ENCODE measurements at regions not wholly inside any gene's neighbourhood (a gene's known extent, or its start where the extent isn't known, plus 50 kb on each side); places are given as distances from the start of the nearest gene placed in this dataset.
A peak's percentile ranks its signal among the peaks of the same experiment; 100 is the strongest.

- TF ChIP-seq CTCF (IDR thresholded peaks at IDR 0.05) (no peak), POLR2A (IDR thresholded peaks at IDR 0.05) (no peak), EP300 (IDR thresholded peaks at IDR 0.05; ENCODE audit: low read depth) (no peak), POLR2AphosphoS5 (IDR thresholded peaks at IDR 0.05) (no peak)
- Histone ChIP-seq H3K4me1 (no peaks in the 10 kb centered on the region), H3K9me3 (no peaks in the 10 kb centered on the region), H3K27ac (no peak overlapping the region), H3K27me3 (no peaks in the 10 kb centered on the region), H3K36me3 (no peaks in the 10 kb centered on the region), H3K4me3 (no peak overlapping the region)
- in situ Hi-C loops (cut with MboI; ENCODE audit: low pct_ligation_motif_present in 1 of 4, low pct_unique_long_range_greater_than_20kb in 1 of 4, low sequenced_read_pairs in 3 of 4) (no loop called here), intact Hi-C loops (cut with DNase I; ENCODE audit: low total_unique reads) (no loop called here)
- WGBS, 2 donors (ENCODE audit: low coverage in 1 of 2): 38 to 48% methylated on average over 2 of the region's 2 CpGs
- no peak for DNase-seq
Measured at GRCh38 chr3:18224426-18224825, 200.7 kb downstream of the SATB1 start.

GRCh38 chr3:18223974-18224373 lies 201.2 kb downstream of the SATB1 start:
- in situ Hi-C loops (cut with MboI; ENCODE audit: low pct_ligation_motif_present in 1 of 4, low pct_unique_long_range_greater_than_20kb in 1 of 4, low sequenced_read_pairs in 3 of 4) (no loop called here), intact Hi-C loops (cut with DNase I; ENCODE audit: low total_unique reads) (no loop called here)
- TF ChIP-seq EP300 (IDR thresholded peaks at IDR 0.05; ENCODE audit: low read depth): no peak
- no peak for TF ChIP-seq CTCF (IDR thresholded peaks at IDR 0.05)
- no peak for TF ChIP-seq POLR2A (IDR thresholded peaks at IDR 0.05)
- TF ChIP-seq POLR2AphosphoS5 (IDR thresholded peaks at IDR 0.05): no peak
- no peaks in the 10 kb centered on the region for H3K36me3 ChIP-seq
- H3K4me1 ChIP-seq: no peaks in the 10 kb centered on the region
- H3K9me3 ChIP-seq: no peaks in the 10 kb centered on the region
- DNase-seq: no peak
- no peak overlapping the region for H3K27ac ChIP-seq
- WGBS, 2 donors (ENCODE audit: low coverage in 1 of 2): 69 to 78% methylated on average over 6 of the region's 6 CpGs
- H3K4me3 ChIP-seq: no peak overlapping the region
- H3K27me3 ChIP-seq: no peaks in the 10 kb centered on the region

- WGBS, 2 donors (ENCODE audit: low coverage in 1 of 2): 38 to 67% methylated on average over 1 to 2 of the region's 2 CpGs
- Histone ChIP-seq H3K36me3 (no peaks in the 10 kb centered on the region), H3K9me3 (no peaks in the 10 kb centered on the region), H3K27ac (no peak overlapping the region), H3K4me1 (no peaks in the 10 kb centered on the region), H3K4me3 (no peak overlapping the region), H3K27me3 (no peaks in the 10 kb centered on the region)
- intact Hi-C loops (cut with DNase I; ENCODE audit: low total_unique reads) (no loop called here), in situ Hi-C loops (cut with MboI; ENCODE audit: low pct_ligation_motif_present in 1 of 4, low pct_unique_long_range_greater_than_20kb in 1 of 4, low sequenced_read_pairs in 3 of 4) (no loop called here)
- DNase-seq: peak; percentile 7
- TF ChIP-seq EP300 (IDR thresholded peaks at IDR 0.05; ENCODE audit: low read depth) (no peak), POLR2A (IDR thresholded peaks at IDR 0.05) (no peak), POLR2AphosphoS5 (IDR thresholded peaks at IDR 0.05) (no peak), CTCF (IDR thresholded peaks at IDR 0.05) (no peak)
Measured at GRCh38 chr3:18223571-18223970, 201.6 kb downstream of the SATB1 start.

- in situ Hi-C loops (cut with MboI; ENCODE audit: low pct_ligation_motif_present in 1 of 4, low pct_unique_long_range_greater_than_20kb in 1 of 4, low sequenced_read_pairs in 3 of 4): no loop called here
- H3K27me3 ChIP-seq: no peaks in the 10 kb centered on the region
Measured at GRCh38 chr3:18222686-18223085, 202.5 kb downstream of the SATB1 start.

GRCh38 chr3:18217507-18218174 lies 207.5 kb downstream of the SATB1 start:
- WGBS, 2 donors (ENCODE audit: low coverage in 1 of 2): 33 to 40% methylated on average over 7 of the region's 7 CpGs
- Histone ChIP-seq H3K4me3 (no peak overlapping the region), H3K27me3 (no peaks in the 10 kb centered on the region), H3K36me3 (no peaks in the 10 kb centered on the region), H3K9me3 (no peaks in the 10 kb centered on the region), H3K27ac (no peak overlapping the region), H3K4me1 (peaks cover 0 to 8% (median 2%) of the 10 kb centered on the region in 4 donors)
- DNase-seq: no peak
- intact Hi-C loops (cut with DNase I; ENCODE audit: low total_unique reads): no loop called here
- TF ChIP-seq POLR2A (IDR thresholded peaks at IDR 0.05): no peak
- TF ChIP-seq EP300 (IDR thresholded peaks at IDR 0.05; ENCODE audit: low read depth): no peak
- TF ChIP-seq CTCF (IDR thresholded peaks at IDR 0.05): no peak
- TF ChIP-seq POLR2AphosphoS5 (IDR thresholded peaks at IDR 0.05): no peak
- in situ Hi-C loops (cut with MboI; ENCODE audit: low pct_ligation_motif_present in 1 of 4, low pct_unique_long_range_greater_than_20kb in 1 of 4, low sequenced_read_pairs in 3 of 4): no loop called here

More at GRCh38 chr3:18222686-18223085, 202.5 kb downstream of the SATB1 start:
- intact Hi-C loops (cut with DNase I; ENCODE audit: low total_unique reads): no loop called here
- Histone ChIP-seq H3K36me3 (no peaks in the 10 kb centered on the region), H3K4me3 (no peak overlapping the region), H3K27ac (no peak overlapping the region), H3K4me1 (no peaks in the 10 kb centered on the region), H3K9me3 (no peaks in the 10 kb centered on the region)
- WGBS, 2 donors (ENCODE audit: low coverage in 1 of 2): 62 to 66% methylated on average over 4 of the region's 4 CpGs
- TF ChIP-seq EP300 (IDR thresholded peaks at IDR 0.05; ENCODE audit: low read depth): no peak
- TF ChIP-seq POLR2A (IDR thresholded peaks at IDR 0.05): no peak
- DNase-seq: no peak
